ENCODE measurements at regions not wholly inside any gene's neighbourhood (a gene's known extent, or its start where the extent isn't known, plus 50 kb on each side); places are given as distances from the start of the nearest gene placed in this dataset.

DNA sequence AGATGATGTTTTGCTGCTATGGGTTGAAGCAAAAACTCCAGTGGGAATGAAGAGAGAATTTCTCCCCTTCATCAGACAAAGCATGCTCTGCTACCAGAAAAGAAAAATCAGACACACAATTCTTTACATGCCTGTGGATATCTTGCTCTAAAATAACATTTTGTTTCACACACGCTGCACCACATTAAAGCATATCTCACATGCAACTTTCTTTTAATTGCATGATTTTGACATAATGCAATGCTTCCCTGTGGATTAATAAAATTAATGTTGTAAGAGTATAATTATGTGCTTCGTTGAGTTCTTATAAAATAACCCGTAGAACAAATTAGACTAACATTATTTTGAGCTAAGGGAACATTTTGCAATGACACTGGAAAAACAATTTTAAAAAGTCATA lies 2230.7 kb downstream of the PCDH7 start:
- Histone ChIP-seq H3F3A (ENCODE audit: insufficient read depth, low read length) (no peaks in the 10 kb centered on the region), H3K9ac (ENCODE audit: low read length) (no peak overlapping the region), H3K9me2 (ENCODE audit: low read depth, low read length) (no peaks in the 10 kb centered on the region), H3K27ac (ENCODE audit: low read depth, low read length, poor library complexity, severe bottlenecking) (no peak overlapping the region), H3K27me3 (ENCODE audit: insufficient read depth, low read length) (no peaks in the 10 kb centered on the region), H2AFZ (ENCODE audit: low read length) (no peak overlapping the region), H3K4me2 (ENCODE audit: low read length) (no peak overlapping the region), H3K36me3 (ENCODE audit: insufficient read depth, low read length) (no peaks in the 10 kb centered on the region), H3K9me3 (ENCODE audit: low read length) (no peaks in the 10 kb centered on the region), H3K4me1 (ENCODE audit: insufficient read depth, low read length, severe bottlenecking) (no peaks in the 10 kb centered on the region), H3K4me3 (ENCODE audit: low read depth, low read length, poor library complexity, severe bottlenecking) (no peak overlapping the region), H3K79me2 (ENCODE audit: insufficient read depth, low read length) (no peaks in the 10 kb centered on the region), H4K20me1 (ENCODE audit: insufficient read depth, low read length) (no peaks in the 10 kb centered on the region)
- TF ChIP-seq, protein P1, sequence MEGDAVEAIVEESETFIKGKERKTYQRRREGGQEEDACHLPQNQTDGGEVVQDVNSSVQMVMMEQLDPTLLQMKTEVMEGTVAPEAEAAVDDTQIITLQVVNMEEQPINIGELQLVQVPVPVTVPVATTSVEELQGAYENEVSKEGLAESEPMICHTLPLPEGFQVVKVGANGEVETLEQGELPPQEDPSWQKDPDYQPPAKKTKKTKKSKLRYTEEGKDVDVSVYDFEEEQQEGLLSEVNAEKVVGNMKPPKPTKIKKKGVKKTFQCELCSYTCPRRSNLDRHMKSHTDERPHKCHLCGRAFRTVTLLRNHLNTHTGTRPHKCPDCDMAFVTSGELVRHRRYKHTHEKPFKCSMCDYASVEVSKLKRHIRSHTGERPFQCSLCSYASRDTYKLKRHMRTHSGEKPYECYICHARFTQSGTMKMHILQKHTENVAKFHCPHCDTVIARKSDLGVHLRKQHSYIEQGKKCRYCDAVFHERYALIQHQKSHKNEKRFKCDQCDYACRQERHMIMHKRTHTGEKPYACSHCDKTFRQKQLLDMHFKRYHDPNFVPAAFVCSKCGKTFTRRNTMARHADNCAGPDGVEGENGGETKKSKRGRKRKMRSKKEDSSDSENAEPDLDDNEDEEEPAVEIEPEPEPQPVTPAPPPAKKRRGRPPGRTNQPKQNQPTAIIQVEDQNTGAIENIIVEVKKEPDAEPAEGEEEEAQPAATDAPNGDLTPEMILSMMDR (IDR thresholded peaks at IDR 0.05; ENCODE audit: low read length): no peak
- TF ChIP-seq EZH2 (IDR thresholded peaks at IDR 0.05; ENCODE audit: borderline replicate concordance, low read length): no peak

DNA sequence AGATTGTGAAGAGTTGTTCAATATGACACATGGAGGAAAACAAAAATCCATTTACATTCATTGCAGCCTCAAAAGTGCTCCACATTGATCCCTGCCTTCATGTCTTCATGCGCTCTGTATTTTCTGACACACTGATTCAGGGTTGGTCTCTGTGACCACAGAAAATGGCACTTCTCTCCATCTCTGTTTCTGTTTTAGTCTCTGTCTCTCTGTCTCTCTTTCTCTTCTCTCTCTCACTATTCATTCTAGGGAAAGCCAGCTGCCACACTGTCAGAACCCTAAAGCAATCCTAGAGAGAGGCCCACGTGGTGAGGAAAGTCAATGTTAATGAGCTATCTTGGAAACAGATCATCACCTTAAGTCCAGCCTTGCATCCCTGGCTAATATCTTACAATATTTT lies 2238.4 kb downstream of the PCDH7 start:
- no peak overlapping the region for H3K27ac ChIP-seq (ENCODE audit: low read depth, low read length, poor library complexity, severe bottlenecking)
- no peaks in the 10 kb centered on the region for H3K9me3 ChIP-seq (ENCODE audit: low read length)
- no peaks in the 10 kb centered on the region for H3K4me1 ChIP-seq (ENCODE audit: insufficient read depth, low read length, severe bottlenecking)
- H3K27me3 ChIP-seq (ENCODE audit: insufficient read depth, low read length): no peaks in the 10 kb centered on the region
- no peaks in the 10 kb centered on the region for H3F3A ChIP-seq (ENCODE audit: insufficient read depth, low read length)
- H3K9me2 ChIP-seq (ENCODE audit: low read depth, low read length): no peaks in the 10 kb centered on the region
- no peaks in the 10 kb centered on the region for H3K79me2 ChIP-seq (ENCODE audit: insufficient read depth, low read length)
- no peak overlapping the region for H2AFZ ChIP-seq (ENCODE audit: low read length)
- H3K4me2 ChIP-seq (ENCODE audit: low read length): no peak overlapping the region
- no peak overlapping the region for H3K4me3 ChIP-seq (ENCODE audit: low read depth, low read length, poor library complexity, severe bottlenecking)
- no peaks in the 10 kb centered on the region for H3K36me3 ChIP-seq (ENCODE audit: insufficient read depth, low read length)
- no peaks in the 10 kb centered on the region for H4K20me1 ChIP-seq (ENCODE audit: insufficient read depth, low read length)
- TF ChIP-seq, protein P1 (IDR thresholded peaks at IDR 0.05; ENCODE audit: low read length): no peak
- TF ChIP-seq EZH2 (IDR thresholded peaks at IDR 0.05; ENCODE audit: borderline replicate concordance, low read length): no peak
- H3K9ac ChIP-seq (ENCODE audit: low read length): no peak overlapping the region

DNA sequence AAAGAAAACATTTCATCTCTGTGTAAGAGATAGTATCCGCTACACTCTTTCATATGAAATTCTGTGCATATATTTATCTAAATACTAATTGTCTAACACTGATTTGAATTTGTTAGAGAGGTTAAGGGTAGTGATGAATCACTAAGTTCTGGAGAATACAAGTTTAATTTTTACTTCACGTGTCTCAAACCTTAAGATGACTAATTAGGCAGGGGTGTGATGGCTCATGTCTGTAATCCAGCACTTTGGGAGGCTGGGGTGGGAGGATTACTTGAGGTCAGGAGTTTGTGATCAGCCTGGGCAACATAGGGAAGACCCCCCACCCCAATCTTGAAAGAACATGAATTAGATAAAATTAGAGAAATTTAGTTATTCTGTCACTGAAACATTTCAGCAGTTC lies 2241.9 kb downstream of the PCDH7 start:
- Histone ChIP-seq H3K79me2 (ENCODE audit: insufficient read depth, low read length) (no peaks in the 10 kb centered on the region), H3K27ac (ENCODE audit: low read depth, low read length, poor library complexity, severe bottlenecking) (no peak overlapping the region), H3K9me3 (ENCODE audit: low read length) (no peaks in the 10 kb centered on the region), H3K4me1 (ENCODE audit: insufficient read depth, low read length, severe bottlenecking) (no peaks in the 10 kb centered on the region), H3K9ac (ENCODE audit: low read length) (no peak overlapping the region), H3K27me3 (ENCODE audit: insufficient read depth, low read length) (no peaks in the 10 kb centered on the region), H3F3A (ENCODE audit: insufficient read depth, low read length) (no peaks in the 10 kb centered on the region), H4K20me1 (ENCODE audit: insufficient read depth, low read length) (no peaks in the 10 kb centered on the region), H3K36me3 (ENCODE audit: insufficient read depth, low read length) (no peaks in the 10 kb centered on the region), H3K4me3 (ENCODE audit: low read depth, low read length, poor library complexity, severe bottlenecking) (no peak overlapping the region), H3K9me2 (ENCODE audit: low read depth, low read length) (no peaks in the 10 kb centered on the region), H2AFZ (ENCODE audit: low read length) (no peak overlapping the region), H3K4me2 (ENCODE audit: low read length) (no peak overlapping the region)
- no peak for TF ChIP-seq EZH2 (IDR thresholded peaks at IDR 0.05; ENCODE audit: borderline replicate concordance, low read length)
- TF ChIP-seq, protein P1 (IDR thresholded peaks at IDR 0.05; ENCODE audit: low read length): no peak

All from OCI-LY1 (cell line).